H1 (cell line): ENCODE measurements at regions not wholly inside any gene's neighbourhood (a gene's known extent, or its start where the extent isn't known, plus 50 kb on each side); places are given as distances from the start of the nearest gene placed in this dataset.

Source experiments
- CTCF ChIA-PET: fragments of 300-600 bp; sonication (Branson Sonifier 250); formaldehyde crosslinking; loops from one replicate; lab custom pipeline; 2021; ENCODE audit not compliant: partially characterized antibody; lab: Charles Lee
- POLR2A ChIA-PET: fragments of 300-600 bp; sonication (Branson Sonifier 250); formaldehyde crosslinking; loops from one replicate; lab custom pipeline; 2021; ENCODE audit warnings: inconsistent platforms; ENCODE audit not compliant: partially characterized antibody; lab: Charles Lee
- DNase-seq, 2 experiments: peaks; one replicate each; pipeline versions ENCODE4 v3.0.0 to v3.0.0-alpha.2; 2010 to 2022; ENCODE audit warnings: low spot score in 2 of 2, low read depth in 1 of 2, mixed read lengths in 1 of 2
- FAIRE-seq: peaks from 2 replicates; lab custom pipeline; 2011; peaks lifted over from hg19 to GRCh38; lab: Jason Lieb, UNC
- H2AFZ ChIP-seq: 2 replicates; pipeline ENCODE4 v1.8.1; 2012; ENCODE audit warnings: low read length, inconsistent platforms
- H2AK5ac ChIP-seq: 2 replicates; pipeline ENCODE4 v1.6.1; 2013; ENCODE audit warnings: low read depth, low read length
- H2BK120ac ChIP-seq: replicated peaks from 2 replicates; pipeline ENCODE3; 2013; ENCODE audit warnings: low read depth, low read length, inconsistent platforms
- H2BK12ac ChIP-seq: 2 replicates; pipeline ENCODE4 v1.6.1; 2013; ENCODE audit warnings: low read depth, low read length
- H2BK15ac ChIP-seq: 2 replicates; pipeline ENCODE4 v1.6.1; 2013; ENCODE audit warnings: low read length
- H2BK20ac ChIP-seq: 2 replicates; pipeline ENCODE4 v1.6.1; 2013; ENCODE audit warnings: low read length
- H2BK5ac ChIP-seq: 2 replicates; pipeline ENCODE4 v1.6.1; 2013; ENCODE audit warnings: low read depth, low read length
- H3K14ac ChIP-seq: 2 replicates; pipeline ENCODE4 v1.6.1; 2013; ENCODE audit warnings: inconsistent platforms; ENCODE audit not compliant: insufficient read length
- H3K18ac ChIP-seq: 2 replicates; pipeline ENCODE4 v1.6.1; 2013; ENCODE audit warnings: low read length; ENCODE audit errors: extremely low read depth
- H3K23ac ChIP-seq: 2 replicates; pipeline ENCODE4 v1.6.1; 2013; ENCODE audit warnings: inconsistent platforms; ENCODE audit not compliant: insufficient read length
- H3K23me2 ChIP-seq: 2 replicates; pipeline ENCODE4 v1.6.1; 2013; ENCODE audit warnings: low read depth, low read length
- H3K27ac ChIP-seq: 2 replicates; pipeline ENCODE4 v1.6.1; 2011; ENCODE audit warnings: low read depth, low read length, inconsistent platforms
- H3K27me3 ChIP-seq, 4 experiments: replicated peaks in 1 of 4; 1 replicate in 1 of 4; 2 replicates in 3 of 4; pipeline versions ENCODE4 v1.6.1 to v1.8.1; 2011 to 2013; ENCODE audit warnings: low read length in 3 of 4, mild to moderate bottlenecking in 3 of 4, inconsistent platforms in 2 of 4, mixed read lengths in 2 of 4, moderate library complexity in 1 of 4; ENCODE audit not compliant: control insufficient read depth in 3 of 4, insufficient read depth in 3 of 4; ENCODE audit errors: extremely low read depth in 1 of 4
- H3K36me3 ChIP-seq, 4 experiments: 2 replicates each; pipeline versions ENCODE4 v1.6.1 to v1.8.1; 2011 to 2013; ENCODE audit warnings: mild to moderate bottlenecking in 4 of 4, low read length in 3 of 4, moderate library complexity in 2 of 4, control low read depth in 1 of 4, inconsistent platforms in 1 of 4; ENCODE audit not compliant: insufficient read depth in 4 of 4, control insufficient read depth in 2 of 4
- H3K4ac ChIP-seq: replicated peaks from 2 replicates; pipeline ENCODE3; 2013; ENCODE audit warnings: low read length, low read depth, mixed read lengths, inconsistent platforms; ENCODE audit not compliant: insufficient read length
- H3K4me1 ChIP-seq, 4 experiments: replicated peaks in 1 of 4; 1 replicate in 1 of 4; 2 replicates in 3 of 4; pipeline versions ENCODE4 v1.6.1 to v1.8.1; 2011 to 2013; ENCODE audit warnings: low read length in 3 of 4, inconsistent platforms in 2 of 4, mixed read lengths in 1 of 4; ENCODE audit not compliant: insufficient read depth in 4 of 4, control insufficient read depth in 3 of 4
- H3K4me2 ChIP-seq, 2 experiments: 2 replicates each; pipeline versions ENCODE4 v1.6.1 to v1.8.1; 2011 to 2013; ENCODE audit warnings: low read depth in 2 of 2, low read length in 2 of 2, control low read depth in 1 of 2, inconsistent platforms in 1 of 2, mild to moderate bottlenecking in 1 of 2; ENCODE audit not compliant: insufficient read depth in 1 of 2
- H3K4me3 ChIP-seq, 4 experiments: fragments of 200-600, 300-600 bp in 1 of 4; sonication (generic), shearing (Covaris generic), sonication (Bioruptor Twin) in 1 of 4; 2 replicates each; pipeline versions ENCODE4 v1.5.1 to v1.8.1; 2011 to 2016; ENCODE audit warnings: low read length in 4 of 4, low read depth in 3 of 4, control low read depth in 2 of 4, inconsistent platforms in 2 of 4, mild to moderate bottlenecking in 2 of 4, mixed read lengths in 1 of 4, moderate library complexity in 1 of 4; ENCODE audit not compliant: insufficient read depth in 2 of 4; ENCODE audit errors: extremely low read depth in 1 of 4
- H3K56ac ChIP-seq: replicated peaks from 2 replicates; pipeline ENCODE3; 2013; ENCODE audit warnings: low read depth, mild to moderate bottlenecking, mixed read lengths, low read length, inconsistent platforms; ENCODE audit not compliant: insufficient read length
- H3K79me1 ChIP-seq: 2 replicates; pipeline ENCODE4 v1.6.1; 2013; ENCODE audit warnings: low read depth, low read length, control low read depth
- H3K79me2 ChIP-seq, 2 experiments: 2 replicates each; pipeline versions ENCODE4 v1.6.1 to v1.8.1; 2012 to 2013; ENCODE audit warnings: low read length in 2 of 2, mild to moderate bottlenecking in 2 of 2, inconsistent platforms in 1 of 2; ENCODE audit not compliant: insufficient read depth in 2 of 2, control insufficient read depth in 1 of 2
- H3K9ac ChIP-seq, 4 experiments: replicated peaks in 1 of 4; 1 replicate in 1 of 4; 2 replicates in 3 of 4; pipeline versions ENCODE4 v1.6.1 to v1.8.1; 2011 to 2013; ENCODE audit warnings: low read depth in 3 of 4, low read length in 3 of 4, control low read depth in 2 of 4, mild to moderate bottlenecking in 2 of 4, moderate library complexity in 2 of 4, inconsistent platforms in 1 of 4; ENCODE audit errors: extremely low read depth in 1 of 4
- H3K9me3 ChIP-seq, 2 experiments: 2 replicates each; pipeline versions ENCODE4 v1.6.1 to v1.8.1; 2012 to 2013; ENCODE audit warnings: mild to moderate bottlenecking in 2 of 2, moderate library complexity in 2 of 2, control low read depth in 1 of 2, inconsistent platforms in 1 of 2, low read depth in 1 of 2, low read length in 1 of 2, mixed read lengths in 1 of 2; ENCODE audit not compliant: insufficient read depth in 2 of 2
- H4K20me1 ChIP-seq, 2 experiments: replicated peaks in 1 of 2; 2 replicates each; pipeline versions ENCODE3 to v1.8.1; 2011 to 2013; ENCODE audit warnings: inconsistent platforms in 2 of 2, low read length in 2 of 2, mild to moderate bottlenecking in 1 of 2; ENCODE audit not compliant: insufficient read depth in 2 of 2, control insufficient read depth in 1 of 2
- H4K5ac ChIP-seq: 2 replicates; pipeline ENCODE4 v1.6.1; 2013; ENCODE audit warnings: low read length, low read depth, mixed read lengths, inconsistent platforms; ENCODE audit not compliant: insufficient read length
- H4K8ac ChIP-seq: 2 replicates; pipeline ENCODE4 v1.8.0; 2013; ENCODE audit warnings: mild to moderate bottlenecking, moderate library complexity, low read length, inconsistent platforms; ENCODE audit not compliant: insufficient read depth; ENCODE audit errors: extremely low read depth
- H4K91ac ChIP-seq: replicated peaks from 2 replicates; pipeline ENCODE3; 2013; ENCODE audit warnings: low read length, mixed read lengths, inconsistent platforms; ENCODE audit not compliant: insufficient read length
- HDAC6 ChIP-seq: IDR thresholded peaks from one replicate; pipeline ENCODE4 v1.7.1; 2012; ENCODE audit warnings: low read depth, mild to moderate bottlenecking, inconsistent platforms, low read length, moderate library complexity
- KDM4A ChIP-seq: IDR thresholded peaks from one replicate; pipeline ENCODE4 v1.7.1; 2012; ENCODE audit warnings: low read depth, mild to moderate bottlenecking, moderate library complexity, low read length, inconsistent platforms; ENCODE audit not compliant: severe bottlenecking
- POLR2A ChIP-seq, 2 experiments: IDR thresholded peaks; 1 replicate in 1 of 2; 2 replicates in 1 of 2; pipeline ENCODE4 v1.6.1; 2011; ENCODE audit warnings: low read depth in 2 of 2, low read length in 2 of 2, mild to moderate bottlenecking in 2 of 2; ENCODE audit errors: control extremely low read depth in 1 of 2
- POU5F1 ChIP-seq: IDR thresholded peaks from 2 replicates; pipeline ENCODE4 v1.6.1; 2011; ENCODE audit warnings: low read depth, mild to moderate bottlenecking, low read length, moderate library complexity
- RAD21 ChIP-seq, 2 experiments: IDR thresholded peaks in 1 of 2; conservative IDR thresholded peaks in 1 of 2; 2 replicates each; pipeline ENCODE4 v1.6.1; 2011; ENCODE audit warnings: low read depth in 2 of 2, low read length in 2 of 2, improper control_type of control experiment in 1 of 2, inconsistent platforms in 1 of 2, mild to moderate bottlenecking in 1 of 2, moderate library complexity in 1 of 2
- SIN3A ChIP-seq, 2 experiments: IDR thresholded peaks in 1 of 2; conservative IDR thresholded peaks in 1 of 2; 2 replicates each; pipeline ENCODE4 v1.6.1; 2011 to 2012; ENCODE audit warnings: low read length in 2 of 2, improper control_type of control experiment in 1 of 2, low read depth in 1 of 2, mild to moderate bottlenecking in 1 of 2
- SP1 ChIP-seq: IDR thresholded peaks from 2 replicates; pipeline ENCODE4 v1.6.1; 2011; ENCODE audit warnings: low read depth, low read length
- SRF ChIP-seq: IDR thresholded peaks from 2 replicates; pipeline ENCODE4 v1.6.1; 2011; ENCODE audit warnings: mild to moderate bottlenecking, low read depth, low read length, moderate library complexity

DNA sequence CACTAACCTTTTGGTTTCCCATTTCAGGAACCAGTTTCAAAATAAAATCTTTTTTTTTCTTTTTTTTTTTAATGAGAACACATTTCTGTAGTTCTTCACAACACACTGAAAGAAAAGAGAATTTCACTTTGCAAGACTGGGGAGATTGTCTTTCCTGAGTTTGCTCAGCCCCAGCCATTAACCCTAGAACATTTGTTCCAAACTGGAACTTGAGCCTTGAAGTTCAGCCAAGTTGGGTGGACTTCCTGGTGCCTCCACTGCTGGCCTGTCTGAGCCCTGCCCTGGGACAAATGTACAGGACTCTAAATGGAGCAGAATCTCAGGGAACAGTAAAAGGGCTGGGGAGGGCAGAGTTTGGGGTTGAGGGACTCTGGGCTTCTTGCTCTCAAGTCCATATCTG lies 196.4 kb upstream of the LPP start:
- H2BK12ac ChIP-seq: no peak overlapping the region
- H4K91ac ChIP-seq: no peak overlapping the region

More for the DNA sequence above, 196.4 kb upstream of the LPP start:
- TF ChIP-seq KDM4A (no peak), RAD21 (IDR thresholded peaks at IDR 0.05 in 1 of 2, conservative IDR thresholded peaks at IDR 0.05 in 1 of 2; ENCODE audit: low read depth in 2 of 2, low read length in 2 of 2) (no peak), POLR2A (IDR thresholded peaks at IDR 0.05; ENCODE audit: control extremely low read depth in 1 of 2, low read depth in 2 of 2, low read length in 2 of 2) (no peak), POU5F1 (no peak), SRF (no peak), SP1 (no peak), HDAC6 (no peak), SIN3A (conservative IDR thresholded peaks at IDR 0.05 in 1 of 2, IDR thresholded peaks at IDR 0.05 in 1 of 2; ENCODE audit: low read depth in 1 of 2, low read length in 2 of 2) (no peak)
- Histone ChIP-seq H3K27me3 (no peaks in the 10 kb centered on the region), H3K23me2 (no peaks in the 10 kb centered on the region), H3K4ac (no peak overlapping the region), H3K23ac (no peak overlapping the region), H3K56ac (no peak overlapping the region), H3K4me2 (no peak overlapping the region), H3K4me3 (no peak overlapping the region), H2BK120ac (no peak overlapping the region), H3K79me2 (no peaks in the 10 kb centered on the region), H3K14ac (no peak overlapping the region), H2BK15ac (no peak overlapping the region), H4K20me1 (no peaks in the 10 kb centered on the region), H3K9me3 (no peaks in the 10 kb centered on the region), H3K27ac (no peak overlapping the region), H3K18ac (no peak overlapping the region), H3K36me3 (no peaks in the 10 kb centered on the region), H3K4me1 (no peaks in the 10 kb centered on the region), H2BK20ac (no peak overlapping the region), H2BK5ac (no peak overlapping the region), H3K9ac (no peak overlapping the region), H2AFZ (no peak overlapping the region), H4K8ac (no peak overlapping the region), H3K79me1 (no peaks in the 10 kb centered on the region), H4K5ac (no peak overlapping the region), H2AK5ac (no peak overlapping the region)
- POLR2A ChIA-PET: no interaction called here
- FAIRE-seq (no peak), DNase-seq (no peak)
- CTCF ChIA-PET: no interaction called here
